Heart right ventricle (tissue), 16 donors: ENCODE measurements at regions not wholly inside any gene's neighbourhood (a gene's known extent, or its start where the extent isn't known, plus 50 kb on each side); places are given as distances from the start of the nearest gene placed in this dataset.

Source experiments
- ATAC-seq, 8 donors: fragments of 200-7000 bp; cut with Tn5 transposase; one replicate each; pipeline ENCODE4 v1.9.1; 2020; ENCODE audit warnings: mild to moderate bottlenecking in 8 of 8, moderate library complexity in 8 of 8, moderate number of reproducible peaks in 1 of 8
- DNase-seq, 2 donors: peaks; one replicate each; pipeline ENCODE4 v3.0.0-alpha.2; 2020
- H3K27ac ChIP-seq, 10 donors: fragments of 200-600 bp; sonication (generic) in 2 of 10; one replicate each; pipeline versions ENCODE4 v1.5.0 to v1.8.0; 2020 to 2022; ENCODE audit warnings: mild to moderate bottlenecking in 3 of 10
- H3K27me3 ChIP-seq, 7 donors: fragments of 200-600 bp; one replicate each; pipeline ENCODE4 v1.8.0; 2021 to 2022; ENCODE audit warnings: mild to moderate bottlenecking in 2 of 7
- H3K36me3 ChIP-seq, 9 donors: fragments of 200-600 bp; sonication (generic) in 1 of 9; one replicate each; pipeline versions ENCODE4 v1.5.0 to v1.8.0; 2020 to 2022; ENCODE audit warnings: mild to moderate bottlenecking in 2 of 9
- H3K4me1 ChIP-seq, 9 donors: fragments of 200-600 bp; sonication (generic) in 1 of 9; one replicate each; pipeline versions ENCODE4 v1.5.0 to v1.8.0; 2020 to 2022; ENCODE audit warnings: mild to moderate bottlenecking in 4 of 9
- H3K4me3 ChIP-seq, 10 donors: fragments of 200-600 bp; sonication (generic) in 2 of 10; one replicate each; pipeline versions ENCODE4 v1.5.0 to v1.8.0; 2020 to 2022; ENCODE audit warnings: mild to moderate bottlenecking in 7 of 10, moderate library complexity in 2 of 10
- H3K9me3 ChIP-seq, 11 donors: fragments of 200-600 bp in 10 of 11; sonication (generic) in 2 of 11; one replicate each; pipeline versions ENCODE4 v1.5.0 to v1.8.0; 2013 to 2022; ENCODE audit warnings: mild to moderate bottlenecking in 2 of 11, control low read depth in 1 of 11, moderate library complexity in 1 of 11
- WGBS, 2 donors: extraction: QIAGEN DNeasy Blood & Tissue Kit; methylation state at CpG; one replicate each; pipeline ENCODE4 v1.1.7; 2013; ENCODE audit warnings: inconsistent platforms in 1 of 2; 5-methylcytosine and 5-hydroxymethylcytosine counted together
- intact Hi-C, 10 donors: fragments of 100-400 bp; cut with DNase I; formaldehyde crosslinking; loops; one replicate each; pipeline versions ENCODE4 v1.11.1 to v1.14.2; 2022
- TF ChIP-seq, protein P1 (sequence below), 9 donors: fragments of 200-600 bp; sonication (generic) in 2 of 9; IDR thresholded peaks; one replicate each; pipeline versions ENCODE4 v1.5.0 to v1.8.0; 2021 to 2022; ENCODE audit warnings: antibody characterized with exemption in 9 of 9, mild to moderate bottlenecking in 5 of 9, moderate library complexity in 1 of 9
- donor health status: Arrhythmogenic right ventricular cardiomyopathy.
- donor health status: ischemic (EF 13 %, LVEDD 7.1; RV severe dilation, severe dysfunction).
- donor health status: healthy with polysubstance abuse.
- donor health status: DM: no; HTN: yes; CAD: no.
- donor health status: DM: no; HTN: no; CAD: no.
- donor health status: ischemic (EF 25% LVEDD 6.9; RV normal size, moderate dysfunction).
- donor health status: ischemic (EF 25% LVEDD 5.7; RV mildly dilated, moderate dysfunction).
- donor health status: healthy.
- donor health status: DM: yes; HTN: yes; CAD: no.
- donor health status: Ischemic cardiomyopathy.
- donor health status: ischemic (EF 35%, LVEDD 5.7; RV mildly dilated, moderate dysfunction).
- donor health status: nonischemic (EF 11% LVEDD 7.7; RV severe dilation, severe dysfunction).
- donor health status: DM: yes; HTN: yes; CAD: no.
- donor health status: PGD.
- donor health status: ischemic (EF 29% LVEDD 5.4; RV normal size, mild dysfunction).
- donor health status: nonischemic (EF 23%, LVEDD 6.1; RV moderate dilation, normal function).

GRCh38 chr18:47717257-47717656 is 213.2 kb downstream of the SMAD2 start:
- intact Hi-C loops: no loop called here
- no peak for ATAC-seq
- Histone ChIP-seq H3K4me1 (no peaks in the 10 kb centered on the region), H3K36me3 (no peaks in the 10 kb centered on the region), H3K9me3 (peaks cover 0 to 5% (median 0%) of the 10 kb centered on the region in 11 donors), H3K4me3 (no peak overlapping the region), H3K27me3 (peaks cover 0 to 18% (median 5%) of the 10 kb centered on the region in 7 donors), H3K27ac (no peak overlapping the region)
- WGBS, 2 donors: 68 to 76% methylated on average over 3 of the region's 3 CpGs
- TF ChIP-seq, protein P1, sequence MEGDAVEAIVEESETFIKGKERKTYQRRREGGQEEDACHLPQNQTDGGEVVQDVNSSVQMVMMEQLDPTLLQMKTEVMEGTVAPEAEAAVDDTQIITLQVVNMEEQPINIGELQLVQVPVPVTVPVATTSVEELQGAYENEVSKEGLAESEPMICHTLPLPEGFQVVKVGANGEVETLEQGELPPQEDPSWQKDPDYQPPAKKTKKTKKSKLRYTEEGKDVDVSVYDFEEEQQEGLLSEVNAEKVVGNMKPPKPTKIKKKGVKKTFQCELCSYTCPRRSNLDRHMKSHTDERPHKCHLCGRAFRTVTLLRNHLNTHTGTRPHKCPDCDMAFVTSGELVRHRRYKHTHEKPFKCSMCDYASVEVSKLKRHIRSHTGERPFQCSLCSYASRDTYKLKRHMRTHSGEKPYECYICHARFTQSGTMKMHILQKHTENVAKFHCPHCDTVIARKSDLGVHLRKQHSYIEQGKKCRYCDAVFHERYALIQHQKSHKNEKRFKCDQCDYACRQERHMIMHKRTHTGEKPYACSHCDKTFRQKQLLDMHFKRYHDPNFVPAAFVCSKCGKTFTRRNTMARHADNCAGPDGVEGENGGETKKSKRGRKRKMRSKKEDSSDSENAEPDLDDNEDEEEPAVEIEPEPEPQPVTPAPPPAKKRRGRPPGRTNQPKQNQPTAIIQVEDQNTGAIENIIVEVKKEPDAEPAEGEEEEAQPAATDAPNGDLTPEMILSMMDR (IDR thresholded peaks at IDR 0.05): no peak
- no peak for DNase-seq

GRCh38 chr18:47716632-47717185 is 213.8 kb downstream of the SMAD2 start:
- no peaks in the 10 kb centered on the region for H3K36me3 ChIP-seq
- no peak overlapping the region for H3K4me3 ChIP-seq
- ATAC-seq (no peak), DNase-seq (no peak)
- peaks cover 0 to 5% (median 0%) of the 10 kb centered on the region in 11 donors for H3K9me3 ChIP-seq
- H3K27ac ChIP-seq: no peak overlapping the region
- peaks cover 0 to 20% (median 5%) of the 10 kb centered on the region in 7 donors for H3K27me3 ChIP-seq
- TF ChIP-seq, protein P1 (IDR thresholded peaks at IDR 0.05): no peak
- no peaks in the 10 kb centered on the region for H3K4me1 ChIP-seq
- intact Hi-C loops: no loop called here
- WGBS, 2 donors: 54 to 68% methylated on average over 6 of the region's 6 CpGs

DNA sequence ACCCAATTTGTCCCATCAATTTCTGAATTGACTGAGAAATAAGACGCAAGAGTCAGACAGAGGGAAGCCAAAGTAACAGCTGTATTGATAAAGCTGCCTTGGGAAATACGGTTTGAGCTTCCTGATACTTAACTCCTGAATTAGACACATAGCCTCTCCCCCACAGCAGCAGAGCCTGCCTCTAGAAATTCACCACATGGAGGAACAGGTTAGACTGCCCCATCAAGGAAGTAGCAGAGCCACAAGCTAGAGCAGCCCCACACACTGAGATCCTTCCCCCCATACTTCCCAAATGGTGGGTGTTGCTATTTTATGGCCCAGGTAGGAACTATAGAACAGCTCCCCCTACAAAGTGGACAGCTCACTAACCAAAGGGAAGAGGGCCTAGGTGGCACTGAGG is 220.0 kb downstream of the SMAD2 start:
- H3K27me3 ChIP-seq: peaks cover 0 to 12% (median 5%) of the 10 kb centered on the region in 7 donors
- H3K36me3 ChIP-seq: no peaks in the 10 kb centered on the region

GRCh38 chr18:47709556-47709955 is 220.9 kb downstream of the SMAD2 start:
- H3K27ac ChIP-seq: no peak overlapping the region
- WGBS, 2 donors: 56 to 62% methylated on average over 4 of the region's 4 CpGs
- H3K9me3 ChIP-seq: no peaks in the 10 kb centered on the region
- H3K4me3 ChIP-seq: no peak overlapping the region
- no peaks in the 10 kb centered on the region for H3K36me3 ChIP-seq
- ATAC-seq (no peak), DNase-seq (no peak)
- intact Hi-C loops: no loop called here
- TF ChIP-seq, protein P1 (IDR thresholded peaks at IDR 0.05): no peak
- H3K27me3 ChIP-seq: peaks cover 0 to 12% (median 4%) of the 10 kb centered on the region in 7 donors
- H3K4me1 ChIP-seq: no peaks in the 10 kb centered on the region

More for the DNA sequence above, 220.0 kb downstream of the SMAD2 start:
- intact Hi-C loops: no loop called here
- Histone ChIP-seq H3K9me3 (no peaks in the 10 kb centered on the region), H3K4me3 (no peak overlapping the region), H3K27ac (no peak overlapping the region), H3K4me1 (no peaks in the 10 kb centered on the region)
- TF ChIP-seq, protein P1 (IDR thresholded peaks at IDR 0.05): no peak
- 64 to 80% methylated on average over 2 of the region's 2 CpGs for WGBS, 2 donors
- no peak for ATAC-seq
- no peak for DNase-seq
